ENCODE measurements at regions not wholly inside any gene's neighbourhood (a gene's known extent, or its start where the extent isn't known, plus 50 kb on each side); places are given as distances from the start of the nearest gene placed in this dataset.
"Not testable (repeated sequence)": the region's sequence is repeated elsewhere in the genome, so short reads cannot be mapped to it uniquely, and the experiment has no call there.

DNA sequence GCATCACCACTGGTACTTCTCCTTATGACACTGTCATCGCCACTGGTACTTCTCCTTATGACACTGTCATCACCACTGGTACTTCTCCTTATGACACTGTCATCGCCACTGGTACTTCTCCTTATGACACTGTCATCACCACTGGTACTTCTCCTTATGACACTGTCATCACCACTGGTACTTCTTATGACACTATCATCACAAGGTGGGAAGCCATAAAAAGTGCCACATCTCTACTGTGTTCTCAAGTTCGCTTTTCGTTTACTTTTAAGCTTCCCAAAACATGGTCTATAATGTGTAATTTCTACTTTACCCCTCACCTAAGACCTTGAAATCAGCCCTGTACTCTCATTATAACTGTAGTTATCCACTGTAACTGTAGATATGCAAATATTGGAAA is 745.4 kb upstream of the CHAC2 start:
- not testable (repeated sequence) for TF ChIP-seq CTCF, EP300, POLR2A, POLR2AphosphoS5 (IDR thresholded peaks at IDR 0.05)

Measured in sigmoid colon (tissue), 4 donors.